Thoracic aorta (tissue), 2 donors: ENCODE measurements at regions not wholly inside any gene's neighbourhood (a gene's known extent, or its start where the extent isn't known, plus 50 kb on each side); places are given as distances from the start of the nearest gene placed in this dataset.

Experiments used
- ATAC-seq: fragments of 150-250 bp; one replicate; pipeline ENCODE4 v1.8.0; 2017; ENCODE audit warnings: low read depth; ENCODE audit not compliant: insufficient number of reproducible peaks, low FRiP score
- DNase-seq: peaks from one replicate; pipeline ENCODE4 v3.0.0-alpha.2; 2020; ENCODE audit warnings: low spot score
- H3K27ac ChIP-seq, 2 donors: fragments of 200-600 bp; sonication (generic); 1 replicate in 1 of 2; 2 replicates in 1 of 2; pipeline ENCODE4 v1.5.1; 2016; ENCODE audit warnings: mild to moderate bottlenecking in 2 of 2, moderate library complexity in 2 of 2
- H3K27me3 ChIP-seq: fragments of 200-600 bp; sonication (generic); replicated peaks from 2 replicates; pipeline ENCODE4 v1.6.0; 2016; ENCODE audit warnings: mild to moderate bottlenecking; ENCODE audit not compliant: insufficient read depth
- H3K36me3 ChIP-seq: fragments of 200-600 bp; sonication (generic); one replicate; pipeline ENCODE4 v1.5.1; 2016
- H3K4me1 ChIP-seq, 2 donors: fragments of 200-600 bp; sonication (generic); 1 replicate in 1 of 2; 2 replicates in 1 of 2; pipeline versions ENCODE4 v1.5.1 to v1.6.0; 2016; ENCODE audit warnings: low read depth in 2 of 2, mild to moderate bottlenecking in 1 of 2; ENCODE audit not compliant: control insufficient read depth in 1 of 2
- H3K4me3 ChIP-seq: fragments of 200-600 bp; sonication (generic); 2 replicates; pipeline ENCODE4 v1.5.1; 2016; ENCODE audit warnings: mild to moderate bottlenecking
- H3K9me3 ChIP-seq: fragments of 200-600 bp; sonication (generic); 2 replicates; pipeline ENCODE4 v1.5.1; 2016
- CTCF ChIP-seq: fragments of 200-600 bp; sonication (generic); IDR thresholded peaks from one replicate; pipeline ENCODE4 v1.5.1; 2019; ENCODE audit warnings: antibody characterized with exemption

- Histone ChIP-seq H3K27me3 (no peaks in the 10 kb centered on the region), H3K4me3 (no peak overlapping the region), H3K36me3 (no peaks in the 10 kb centered on the region), H3K27ac (no peak overlapping the region), H3K9me3 (no peaks in the 10 kb centered on the region), H3K4me1 (no peaks in the 10 kb centered on the region)
- DNase-seq: no peak
- no peak for ATAC-seq
- no peak for TF ChIP-seq CTCF
These were observed 350.9 kb upstream of the ZP4 start for GRCh38 chr1:238241607-238242006.

- no peaks in the 10 kb centered on the region for H3K27me3 ChIP-seq
- TF ChIP-seq CTCF: no peak
- no peak overlapping the region for H3K27ac ChIP-seq
- H3K36me3 ChIP-seq: no peaks in the 10 kb centered on the region
- no peak for ATAC-seq
- no peaks in the 10 kb centered on the region for H3K4me1 ChIP-seq
- H3K9me3 ChIP-seq: no peaks in the 10 kb centered on the region
- H3K4me3 ChIP-seq: no peak overlapping the region
- no peak for DNase-seq
These were observed 348.6 kb upstream of the ZP4 start for GRCh38 chr1:238239343-238239742.

- Histone ChIP-seq H3K4me3 (no peak overlapping the region), H3K4me1 (no peaks in the 10 kb centered on the region), H3K27ac (no peak overlapping the region), H3K36me3 (no peaks in the 10 kb centered on the region), H3K9me3 (no peaks in the 10 kb centered on the region), H3K27me3 (no peaks in the 10 kb centered on the region)
- no peak for ATAC-seq
- no peak for TF ChIP-seq CTCF
- no peak for DNase-seq
These were observed 343.2 kb upstream of the ZP4 start for GRCh38 chr1:238233966-238234365.

- DNase-seq (no peak), ATAC-seq (no peak)
- Histone ChIP-seq H3K9me3 (no peaks in the 10 kb centered on the region), H3K36me3 (no peaks in the 10 kb centered on the region), H3K27me3 (no peaks in the 10 kb centered on the region), H3K27ac (no peak overlapping the region), H3K4me3 (no peak overlapping the region), H3K4me1 (no peaks in the 10 kb centered on the region)
- no peak for TF ChIP-seq CTCF
These were observed 341.5 kb upstream of the ZP4 start for GRCh38 chr1:238232084-238232710.

GRCh38 chr1:238226810-238227209 lies 336.1 kb upstream of the ZP4 start:
- Histone ChIP-seq H3K27me3 (no peaks in the 10 kb centered on the region), H3K36me3 (no peaks in the 10 kb centered on the region), H3K4me3 (no peak overlapping the region), H3K27ac (no peak overlapping the region), H3K4me1 (no peaks in the 10 kb centered on the region), H3K9me3 (no peaks in the 10 kb centered on the region)
- DNase-seq (no peak), ATAC-seq (no peak)
- TF ChIP-seq CTCF: no peak
